Gastrocnemius medialis (tissue), 4 donors: ENCODE measurements at regions not wholly inside any gene's neighbourhood (a gene's known extent, or its start where the extent isn't known, plus 50 kb on each side); places are given as distances from the start of the nearest gene placed in this dataset.
"Not testable (repeated sequence)": the region's sequence is repeated elsewhere in the genome, so short reads cannot be mapped to it uniquely, and the experiment has no call there.

Experiments used
- ATAC-seq, 2 donors: fragments of 150-250 bp; one replicate each; pipeline ENCODE4 v1.9.1; 2016
- DNase-seq, 2 donors: peaks; one replicate each; pipeline ENCODE4 v3.0.0-alpha.2; 2019
- H3K27ac ChIP-seq, 4 donors: fragments of 200-600 bp; sonication (generic); 1 replicate in 1 of 4; 2 replicates in 3 of 4; pipeline ENCODE4 v1.5.1; 2016 to 2018; ENCODE audit warnings: mild to moderate bottlenecking in 2 of 4, moderate library complexity in 1 of 4
- H3K27me3 ChIP-seq, 3 donors: fragments of 200-600 bp; sonication (generic) in 2 of 3; 1 replicate in 1 of 3; 2 replicates in 2 of 3; pipeline versions ENCODE4 v1.5.1 to v1.6.0; 2016 to 2019; ENCODE audit warnings: mild to moderate bottlenecking in 1 of 3, moderate library complexity in 1 of 3
- H3K36me3 ChIP-seq, 2 donors: fragments of 200-600 bp; sonication (generic) in 1 of 2; one replicate each; pipeline ENCODE4 v1.5.1; 2017 to 2018
- H3K4me1 ChIP-seq, 2 donors: fragments of 200-600 bp; sonication (generic) in 1 of 2; one replicate each; pipeline ENCODE4 v1.5.1; 2016 to 2017; ENCODE audit warnings: mild to moderate bottlenecking in 2 of 2
- H3K4me3 ChIP-seq, 4 donors: fragments of 200-600 bp; sonication (generic) in 3 of 4; 1 replicate in 1 of 4; 2 replicates in 3 of 4; pipeline ENCODE4 v1.5.1; 2016 to 2019; ENCODE audit warnings: mild to moderate bottlenecking in 2 of 4
- H3K9me3 ChIP-seq, 3 donors: fragments of 200-600 bp; sonication (generic) in 2 of 3; 1 replicate in 1 of 3; 2 replicates in 2 of 3; pipeline ENCODE4 v1.5.1; 2016 to 2019
- CTCF ChIP-seq, 5 experiments: fragments of 450-650 bp in 3 of 5; fragments of 200-600 bp in 2 of 5; sonication (generic) in 2 of 5; IDR thresholded peaks in 4 of 5; conservative IDR thresholded peaks in 1 of 5; 1 replicate in 4 of 5; 2 replicates in 1 of 5; pipeline ENCODE4 v1.5.1; 2016 to 2019; ENCODE audit warnings: antibody characterized with exemption in 5 of 5, mild to moderate bottlenecking in 3 of 5, moderate library complexity in 3 of 5
- POLR2A ChIP-seq, 2 donors: fragments of 450-650 bp; IDR thresholded peaks; one replicate each; pipeline ENCODE4 v1.6.1; 2017; ENCODE audit warnings: antibody characterized with exemption in 2 of 2, mild to moderate bottlenecking in 2 of 2, moderate library complexity in 2 of 2
- in situ Hi-C, 4 donors: fragments of 200-750 bp; cut with MboI; loops; one replicate each; pipeline versions ENCODE4 v1.15.0 to v1.8.0; 2017; ENCODE audit warnings: low sequenced_read_pairs in 4 of 4
- intact Hi-C: fragments of 100-400 bp; cut with DNase I; formaldehyde crosslinking; loops from one replicate; pipeline ENCODE4 v1.15.1; 2023; ENCODE audit warnings: low total_unique reads

GRCh38 chr22:34814260-34815025, 251.5 kb upstream of the ISX start:
- Histone ChIP-seq H3K9me3 (no peaks in the 10 kb centered on the region), H3K36me3 (no peaks in the 10 kb centered on the region), H3K4me3 (no peak overlapping the region), H3K27ac (no peak overlapping the region), H3K27me3 (no peaks in the 10 kb centered on the region), H3K4me1 (no peaks in the 10 kb centered on the region)
- intact Hi-C loops = no loop called here
- ATAC-seq (no peak), DNase-seq (no peak)
- in situ Hi-C loops = no loop called here
- no peak for TF ChIP-seq CTCF (IDR thresholded peaks at IDR 0.05 in 4 of 5, conservative IDR thresholded peaks at IDR 0.05 in 1 of 5)
- TF ChIP-seq POLR2A (IDR thresholded peaks at IDR 0.05) = no peak

GRCh38 chr22:34829485-34829884, 236.5 kb upstream of the ISX start:
- TF ChIP-seq CTCF (IDR thresholded peaks at IDR 0.05 in 4 of 5, conservative IDR thresholded peaks at IDR 0.05 in 1 of 5) (no peak), POLR2A (IDR thresholded peaks at IDR 0.05) (no peak)

GRCh38 chr22:34834059-34834458, 231.9 kb upstream of the ISX start:
- no peaks in the 10 kb centered on the region for H3K4me1 ChIP-seq
- DNase-seq (no peak), ATAC-seq (no peak)
- no peaks in the 10 kb centered on the region for H3K36me3 ChIP-seq
- TF ChIP-seq CTCF (IDR thresholded peaks at IDR 0.05 in 4 of 5, conservative IDR thresholded peaks at IDR 0.05 in 1 of 5) (no peak), POLR2A (IDR thresholded peaks at IDR 0.05) (no peak)
- H3K4me3 ChIP-seq = no peak overlapping the region
- H3K27me3 ChIP-seq = no peaks in the 10 kb centered on the region
- H3K27ac ChIP-seq = no peak overlapping the region
- no peaks in the 10 kb centered on the region for H3K9me3 ChIP-seq
- intact Hi-C loops (no loop called here), in situ Hi-C loops (no loop called here)

More at GRCh38 chr22:34829485-34829884, 236.5 kb upstream of the ISX start:
- H3K36me3 ChIP-seq = no peaks in the 10 kb centered on the region
- DNase-seq (no peak), ATAC-seq (no peak)
- intact Hi-C loops (no loop called here), in situ Hi-C loops (loop anchor here in 1 of 4 donors (10.0 kb wide), 1 partner anchor 55 kb away; no protein-coding TSS in a partner anchor)
- no peak overlapping the region for H3K27ac ChIP-seq
- H3K4me1 ChIP-seq = no peaks in the 10 kb centered on the region
- no peaks in the 10 kb centered on the region for H3K27me3 ChIP-seq
- no peaks in the 10 kb centered on the region for H3K9me3 ChIP-seq
- H3K4me3 ChIP-seq = no peak overlapping the region

GRCh38 chr22:34834541-34834940, 231.4 kb upstream of the ISX start:
- H3K36me3 ChIP-seq, H3K27me3 ChIP-seq, ATAC-seq, in situ Hi-C loops, H3K27ac ChIP-seq, DNase-seq, H3K9me3 ChIP-seq, intact Hi-C loops, H3K4me1 ChIP-seq, H3K4me3 ChIP-seq: not testable (repeated sequence)

- ATAC-seq = no peak
- intact Hi-C loops (no loop called here), in situ Hi-C loops (loop anchor here in 1 of 4 donors (10.0 kb wide), 1 partner anchor 57 kb away; no protein-coding TSS in a partner anchor)
Observed at GRCh38 chr22:34841331-34841771, 224.6 kb upstream of the ISX start.

More at GRCh38 chr22:34841331-34841771, 224.6 kb upstream of the ISX start:
- Histone ChIP-seq H3K4me3 (no peak overlapping the region), H3K27me3 (no peaks in the 10 kb centered on the region), H3K27ac (no peak overlapping the region), H3K9me3 (no peaks in the 10 kb centered on the region), H3K36me3 (no peaks in the 10 kb centered on the region), H3K4me1 (no peaks in the 10 kb centered on the region)
- DNase-seq = no peak
- TF ChIP-seq POLR2A (IDR thresholded peaks at IDR 0.05) = no peak
- no peak for TF ChIP-seq CTCF (IDR thresholded peaks at IDR 0.05 in 4 of 5, conservative IDR thresholded peaks at IDR 0.05 in 1 of 5)
